Thyroid gland (tissue), 4 donors: ENCODE measurements at regions not wholly inside any gene's neighbourhood (a gene's known extent, or its start where the extent isn't known, plus 50 kb on each side); places are given as distances from the start of the nearest gene placed in this dataset.

Experiments used
- POLR2A ChIP-seq, 2 donors: fragments of 450-650 bp; IDR thresholded peaks; one replicate each; pipeline ENCODE4 v1.6.1; 2017; ENCODE audit warnings: antibody characterized with exemption in 2 of 2, mild to moderate bottlenecking in 2 of 2, moderate library complexity in 1 of 2
- TF ChIP-seq, protein P1 (sequence below), 6 experiments: fragments of 200-600 bp in 3 of 6; fragments of 450-650 bp in 3 of 6; sonication (generic) in 3 of 6; IDR thresholded peaks; one replicate each; pipeline ENCODE4 v1.5.1; 2016 to 2019; ENCODE audit warnings: antibody characterized with exemption in 6 of 6, mild to moderate bottlenecking in 2 of 6, inconsistent platforms in 1 of 6, moderate library complexity in 1 of 6

DNA sequence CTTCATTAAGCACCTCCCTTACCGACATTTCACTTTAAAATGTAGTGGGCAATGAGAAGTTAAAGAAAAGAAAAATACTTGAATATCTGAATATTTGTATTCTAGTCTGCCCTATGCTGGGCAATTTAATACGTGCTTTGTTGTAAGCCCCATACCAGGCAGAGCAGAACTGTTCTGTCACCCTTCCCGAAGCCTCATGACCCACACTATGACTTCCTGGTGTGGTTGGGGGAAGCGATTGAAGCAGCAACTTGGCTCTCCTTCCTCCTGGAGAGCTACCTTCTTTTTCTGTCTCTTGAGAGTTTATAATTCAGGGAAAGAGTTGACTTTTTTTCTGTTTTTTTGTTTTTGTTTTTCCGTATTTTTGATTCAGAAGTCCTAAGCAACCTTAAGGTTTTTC, 243.7 kb downstream of the INHBA start:
- TF ChIP-seq POLR2A (IDR thresholded peaks at IDR 0.05): no peak
- TF ChIP-seq, protein P1, sequence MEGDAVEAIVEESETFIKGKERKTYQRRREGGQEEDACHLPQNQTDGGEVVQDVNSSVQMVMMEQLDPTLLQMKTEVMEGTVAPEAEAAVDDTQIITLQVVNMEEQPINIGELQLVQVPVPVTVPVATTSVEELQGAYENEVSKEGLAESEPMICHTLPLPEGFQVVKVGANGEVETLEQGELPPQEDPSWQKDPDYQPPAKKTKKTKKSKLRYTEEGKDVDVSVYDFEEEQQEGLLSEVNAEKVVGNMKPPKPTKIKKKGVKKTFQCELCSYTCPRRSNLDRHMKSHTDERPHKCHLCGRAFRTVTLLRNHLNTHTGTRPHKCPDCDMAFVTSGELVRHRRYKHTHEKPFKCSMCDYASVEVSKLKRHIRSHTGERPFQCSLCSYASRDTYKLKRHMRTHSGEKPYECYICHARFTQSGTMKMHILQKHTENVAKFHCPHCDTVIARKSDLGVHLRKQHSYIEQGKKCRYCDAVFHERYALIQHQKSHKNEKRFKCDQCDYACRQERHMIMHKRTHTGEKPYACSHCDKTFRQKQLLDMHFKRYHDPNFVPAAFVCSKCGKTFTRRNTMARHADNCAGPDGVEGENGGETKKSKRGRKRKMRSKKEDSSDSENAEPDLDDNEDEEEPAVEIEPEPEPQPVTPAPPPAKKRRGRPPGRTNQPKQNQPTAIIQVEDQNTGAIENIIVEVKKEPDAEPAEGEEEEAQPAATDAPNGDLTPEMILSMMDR (IDR thresholded peaks at IDR 0.05): no peak
